ENCODE measurements at regions not wholly inside any gene's neighbourhood (a gene's known extent, or its start where the extent isn't known, plus 50 kb on each side); places are given as distances from the start of the nearest gene placed in this dataset.
"Not testable (repeated sequence)": the region's sequence is repeated elsewhere in the genome, so short reads cannot be mapped to it uniquely, and the experiment has no call there.

DNA sequence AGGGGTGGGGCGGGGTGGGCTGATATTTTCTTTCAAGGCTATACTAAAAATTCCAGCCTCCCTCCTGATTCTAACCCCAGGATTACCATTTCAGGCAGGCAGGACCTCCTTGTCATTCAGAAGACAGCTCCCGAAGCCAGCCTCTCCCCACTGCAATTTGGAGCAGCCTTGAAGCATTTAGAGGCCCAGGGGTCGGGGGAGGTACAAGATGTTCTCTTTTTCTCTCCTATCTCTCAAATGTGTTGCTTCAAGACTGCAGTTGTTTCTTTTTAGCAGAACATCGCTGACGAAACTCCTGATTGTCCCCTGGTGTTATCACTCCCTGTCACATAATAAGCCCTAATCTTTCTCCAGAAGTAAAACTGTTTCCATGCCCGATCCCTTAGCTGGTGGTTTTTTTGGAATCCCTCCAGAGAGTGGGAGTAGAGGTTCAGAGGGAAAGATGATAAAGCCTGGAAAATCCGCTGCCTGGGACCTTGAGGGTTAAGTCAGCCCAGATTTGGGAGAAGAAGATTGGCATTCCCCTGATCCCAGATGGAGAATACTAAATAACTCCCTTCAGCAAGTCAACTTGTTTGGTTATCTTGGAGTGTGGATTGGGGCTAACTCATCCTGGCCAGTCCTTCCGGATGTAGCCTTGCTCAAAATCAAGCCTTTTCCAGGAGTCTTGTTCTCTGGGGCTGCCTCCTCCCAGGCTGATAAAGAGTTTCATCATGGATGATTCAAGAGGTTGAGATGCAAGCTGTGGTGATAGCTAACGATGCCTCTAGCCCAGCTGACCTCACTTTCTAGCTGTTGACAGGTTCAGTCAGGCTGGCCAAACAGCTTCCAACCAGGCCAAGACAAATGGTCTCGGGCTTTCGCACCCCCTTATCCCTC is 71.3 kb downstream of the SOX9 start:
- H3K27me3 ChIP-seq (ENCODE audit: control insufficient read depth, insufficient read depth, low read length), result no peaks in the 10 kb centered on the region
- no peak overlapping the region for H3K9ac ChIP-seq (ENCODE audit: low read length)
- H3K4me3 ChIP-seq (ENCODE audit: low read length), result no peak overlapping the region
- H3K27ac ChIP-seq (ENCODE audit: low read depth, low read length), result no peak overlapping the region
- no peaks in the 10 kb centered on the region for H3K36me3 ChIP-seq (ENCODE audit: control insufficient read depth, insufficient read depth, low read length)
- H3K4me1 ChIP-seq (ENCODE audit: control insufficient read depth, insufficient read depth, low read length), result no peaks in the 10 kb centered on the region

DNA sequence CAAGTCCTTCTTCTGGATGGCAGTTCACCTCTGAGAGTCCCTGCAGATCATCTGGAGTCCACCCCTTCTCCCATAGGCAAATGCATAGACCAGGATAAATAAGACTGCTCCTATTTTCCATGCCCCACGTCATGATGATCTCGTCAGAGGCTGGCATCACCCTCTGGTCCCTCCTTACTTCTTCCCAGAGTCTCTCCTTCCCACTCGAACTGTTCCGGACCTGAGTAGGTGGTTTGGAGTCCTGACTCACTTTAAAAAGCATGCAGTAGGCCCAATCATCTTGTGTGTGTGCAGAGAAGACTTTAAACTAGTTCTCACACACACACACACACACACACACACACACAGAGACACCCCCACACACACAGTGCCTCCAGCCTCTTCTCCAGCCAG is 72.0 kb downstream of the SOX9 start:
- Histone ChIP-seq H3K4me3 (ENCODE audit: low read length) (no peak overlapping the region), H3K27me3 (ENCODE audit: control insufficient read depth, insufficient read depth, low read length) (no peaks in the 10 kb centered on the region), H3K4me1 (ENCODE audit: control insufficient read depth, insufficient read depth, low read length) (no peaks in the 10 kb centered on the region), H3K36me3 (ENCODE audit: control insufficient read depth, insufficient read depth, low read length) (no peaks in the 10 kb centered on the region), H3K27ac (ENCODE audit: low read depth, low read length) (no peak overlapping the region), H3K9ac (ENCODE audit: low read length) (no peak overlapping the region)

DNA sequence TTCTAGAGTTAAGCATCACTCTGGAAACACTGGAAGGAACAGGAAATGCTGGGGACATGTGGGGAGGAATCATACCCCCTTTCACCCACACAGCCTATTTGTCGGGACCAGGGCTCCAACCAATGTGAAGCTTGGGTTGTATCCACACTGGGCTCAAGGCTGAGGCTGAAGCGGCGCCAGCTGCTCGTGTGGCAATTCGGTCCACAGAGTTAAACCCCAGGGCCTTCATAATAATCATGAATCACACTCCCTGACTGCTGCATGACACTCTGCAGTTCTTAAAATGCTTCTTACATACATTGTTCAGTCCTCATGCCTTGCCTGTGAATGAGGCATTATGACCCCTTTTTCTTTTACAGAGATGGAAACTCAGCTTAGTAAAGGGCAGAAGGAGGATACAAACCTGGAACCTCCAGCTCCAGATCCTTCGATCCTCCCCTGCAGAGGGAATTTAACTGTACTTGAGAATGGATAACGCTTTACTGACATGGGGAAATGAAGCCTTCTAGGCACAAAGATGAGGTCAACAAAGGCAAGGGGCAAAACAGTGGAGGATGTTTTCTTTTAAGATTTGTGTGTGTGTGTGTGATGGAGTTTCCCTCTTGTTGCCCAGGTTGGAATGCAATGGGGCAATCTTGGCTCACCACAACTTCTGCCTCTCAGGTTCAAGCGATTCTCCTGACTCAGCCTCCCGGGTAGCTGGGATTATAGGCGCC is 72.7 kb downstream of the SOX9 start:
- no peaks in the 10 kb centered on the region for H3K4me1 ChIP-seq (ENCODE audit: control insufficient read depth, insufficient read depth, low read length)
- no peaks in the 10 kb centered on the region for H3K36me3 ChIP-seq (ENCODE audit: control insufficient read depth, insufficient read depth, low read length)
- no peak overlapping the region for H3K27ac ChIP-seq (ENCODE audit: low read depth, low read length)
- H3K4me3 ChIP-seq (ENCODE audit: low read length), result no peak overlapping the region
- H3K27me3 ChIP-seq (ENCODE audit: control insufficient read depth, insufficient read depth, low read length), result no peaks in the 10 kb centered on the region
- no peak overlapping the region for H3K9ac ChIP-seq (ENCODE audit: low read length)

DNA sequence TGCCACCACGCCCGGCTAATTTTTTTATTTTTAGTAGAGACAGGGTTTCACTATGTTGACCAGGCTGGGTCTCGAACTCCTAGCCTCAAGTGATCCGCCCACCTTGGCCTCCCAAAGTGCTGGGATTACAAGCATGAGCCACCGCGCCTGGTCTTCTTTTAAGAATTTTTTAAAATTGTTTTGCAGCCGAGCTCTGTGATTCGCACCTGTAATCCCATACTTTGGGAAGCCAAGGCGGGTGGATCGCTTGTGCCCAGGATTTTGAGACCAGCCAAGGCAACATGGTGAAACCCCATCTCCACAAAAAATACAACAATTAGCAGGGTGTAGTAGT is 73.3 kb downstream of the SOX9 start:
- H3K27ac ChIP-seq (ENCODE audit: low read depth, low read length); H3K4me3 ChIP-seq (ENCODE audit: low read length); H3K36me3 ChIP-seq (ENCODE audit: control insufficient read depth, insufficient read depth, low read length); H3K27me3 ChIP-seq (ENCODE audit: control insufficient read depth, insufficient read depth, low read length); H3K9ac ChIP-seq (ENCODE audit: low read length); H3K4me1 ChIP-seq (ENCODE audit: control insufficient read depth, insufficient read depth, low read length): not testable (repeated sequence)

DNA sequence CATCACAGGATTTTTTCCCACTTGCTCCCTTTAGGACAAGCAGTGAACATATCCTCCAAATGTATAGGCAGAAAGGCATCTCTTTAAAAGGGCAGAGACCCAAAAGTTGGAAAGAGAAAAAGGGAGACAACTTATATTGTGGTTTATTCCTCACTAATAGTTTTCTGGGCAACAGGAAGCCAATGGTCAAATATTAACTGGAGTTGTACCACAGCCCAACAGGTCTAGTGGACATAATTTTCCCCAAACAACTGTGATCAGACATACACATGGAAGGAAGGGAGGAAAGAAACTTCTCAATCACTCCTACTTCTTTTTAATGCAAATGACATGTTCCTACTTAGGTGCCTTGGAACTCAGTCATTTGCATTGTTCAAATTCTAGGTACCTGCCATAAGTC is 78.4 kb downstream of the SOX9 start:
- Histone ChIP-seq H3K27me3 (ENCODE audit: control insufficient read depth, insufficient read depth, low read length) (no peaks in the 10 kb centered on the region), H3K4me3 (ENCODE audit: low read length) (no peak overlapping the region), H3K36me3 (ENCODE audit: control insufficient read depth, insufficient read depth, low read length) (no peaks in the 10 kb centered on the region), H3K9ac (ENCODE audit: low read length) (no peak overlapping the region), H3K27ac (ENCODE audit: low read depth, low read length) (no peak overlapping the region), H3K4me1 (ENCODE audit: control insufficient read depth, insufficient read depth, low read length) (no peaks in the 10 kb centered on the region)

DNA sequence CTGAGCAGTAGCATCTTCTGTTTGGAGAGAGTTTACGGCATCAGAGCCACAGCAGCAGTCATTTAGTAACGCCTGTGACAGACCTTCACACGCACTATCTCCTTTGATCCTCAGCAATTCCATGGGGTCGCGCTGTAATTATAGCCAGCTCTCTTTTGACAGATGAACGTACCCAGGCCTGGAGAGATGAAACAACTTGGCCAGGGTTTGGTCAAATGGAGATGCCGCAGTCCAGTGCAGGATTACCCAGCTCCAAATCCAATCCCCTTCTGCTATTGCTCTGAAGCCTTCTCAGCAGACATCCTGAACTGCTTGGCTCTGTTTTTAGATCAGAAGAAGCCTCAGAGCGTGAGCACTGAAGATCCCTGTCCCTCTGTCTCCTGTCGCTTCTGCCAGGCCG is 83.9 kb downstream of the SOX9 start:
- H3K4me1 ChIP-seq (ENCODE audit: control insufficient read depth, insufficient read depth, low read length), result no peaks in the 10 kb centered on the region
- no peak overlapping the region for H3K27ac ChIP-seq (ENCODE audit: low read depth, low read length)
- no peak overlapping the region for H3K4me3 ChIP-seq (ENCODE audit: low read length)
- H3K36me3 ChIP-seq (ENCODE audit: control insufficient read depth, insufficient read depth, low read length), result no peaks in the 10 kb centered on the region
- H3K9ac ChIP-seq (ENCODE audit: low read length), result no peak overlapping the region
- no peaks in the 10 kb centered on the region for H3K27me3 ChIP-seq (ENCODE audit: control insufficient read depth, insufficient read depth, low read length)

DNA sequence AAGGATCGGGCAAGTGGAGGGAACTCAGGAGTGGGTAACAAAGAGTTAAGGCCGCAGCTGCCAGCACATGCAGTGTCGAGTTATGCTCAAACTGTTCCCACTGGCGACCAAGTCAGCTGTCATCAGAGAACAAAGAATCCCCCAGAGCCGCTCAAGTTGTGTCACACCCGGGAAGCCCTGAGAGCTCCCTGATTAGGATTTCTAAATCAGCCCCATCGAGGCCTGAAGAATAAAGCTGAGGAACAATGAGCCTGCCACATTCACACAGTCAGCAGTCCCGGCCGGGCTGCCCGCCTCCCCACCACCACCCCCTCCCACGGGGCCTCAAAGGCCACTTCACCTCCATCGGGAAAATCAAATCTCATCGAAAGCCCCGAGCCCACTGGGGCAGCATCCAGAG is 84.5 kb downstream of the SOX9 start:
- no peak overlapping the region for H3K9ac ChIP-seq (ENCODE audit: low read length)

DNA sequence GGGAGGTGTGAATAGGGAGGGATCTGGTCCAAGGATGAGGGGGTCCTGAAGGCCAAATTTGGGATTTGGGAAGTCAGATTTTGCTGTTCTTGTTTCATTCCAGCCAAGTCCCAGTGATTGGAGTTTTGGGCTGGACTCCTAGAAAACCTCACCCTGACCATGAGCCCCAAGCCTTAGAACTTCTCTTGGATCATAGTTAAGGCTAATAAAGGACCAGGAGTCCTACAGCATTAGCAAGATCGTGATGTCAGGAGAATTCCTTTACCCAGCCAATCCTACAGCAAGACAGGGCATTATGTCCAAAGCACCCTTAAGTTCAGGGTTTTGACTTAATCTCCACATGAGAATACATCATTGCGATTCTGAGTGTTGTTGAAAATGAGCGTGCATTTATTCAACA is 85.0 kb downstream of the SOX9 start:
- H3K4me3 ChIP-seq (ENCODE audit: low read length), result no peak overlapping the region

More for the DNA sequence above, 84.5 kb downstream of the SOX9 start:
- Histone ChIP-seq H3K4me1 (ENCODE audit: control insufficient read depth, insufficient read depth, low read length) (no peaks in the 10 kb centered on the region), H3K36me3 (ENCODE audit: control insufficient read depth, insufficient read depth, low read length) (no peaks in the 10 kb centered on the region), H3K4me3 (ENCODE audit: low read length) (no peak overlapping the region), H3K27me3 (ENCODE audit: control insufficient read depth, insufficient read depth, low read length) (no peaks in the 10 kb centered on the region), H3K27ac (ENCODE audit: low read depth, low read length) (no peak overlapping the region)

DNA sequence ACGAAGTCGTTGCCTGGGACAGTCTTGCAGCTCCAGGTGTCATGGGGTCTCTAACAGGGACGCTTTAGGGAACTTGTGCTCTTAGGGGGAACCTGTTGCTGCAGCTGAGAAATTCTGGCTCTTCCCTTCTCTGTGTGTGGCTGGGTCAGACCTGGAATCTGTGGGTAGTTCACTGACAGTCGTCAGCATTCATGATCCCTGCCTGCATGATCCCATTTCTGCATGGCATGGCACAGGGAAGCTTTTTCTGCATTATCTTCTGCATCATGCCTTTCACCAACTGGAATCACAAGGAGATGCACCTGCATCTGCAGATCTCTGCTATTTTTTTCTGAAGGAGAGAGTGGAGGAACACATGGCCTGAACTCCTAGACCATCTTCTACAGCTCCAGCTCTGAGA is 85.6 kb downstream of the SOX9 start:
- H3K4me3 ChIP-seq (ENCODE audit: low read length), result no peak overlapping the region
- no peak overlapping the region for H3K27ac ChIP-seq (ENCODE audit: low read depth, low read length)
- no peak overlapping the region for H3K9ac ChIP-seq (ENCODE audit: low read length)
- no peaks in the 10 kb centered on the region for H3K36me3 ChIP-seq (ENCODE audit: control insufficient read depth, insufficient read depth, low read length)
- H3K27me3 ChIP-seq (ENCODE audit: control insufficient read depth, insufficient read depth, low read length), result no peaks in the 10 kb centered on the region
- H3K4me1 ChIP-seq (ENCODE audit: control insufficient read depth, insufficient read depth, low read length), result no peaks in the 10 kb centered on the region

More for the DNA sequence above, 85.0 kb downstream of the SOX9 start:
- Histone ChIP-seq H3K36me3 (ENCODE audit: control insufficient read depth, insufficient read depth, low read length) (no peaks in the 10 kb centered on the region), H3K27ac (ENCODE audit: low read depth, low read length) (no peak overlapping the region), H3K27me3 (ENCODE audit: control insufficient read depth, insufficient read depth, low read length) (no peaks in the 10 kb centered on the region), H3K4me1 (ENCODE audit: control insufficient read depth, insufficient read depth, low read length) (no peaks in the 10 kb centered on the region), H3K9ac (ENCODE audit: low read length) (no peak overlapping the region)

DNA sequence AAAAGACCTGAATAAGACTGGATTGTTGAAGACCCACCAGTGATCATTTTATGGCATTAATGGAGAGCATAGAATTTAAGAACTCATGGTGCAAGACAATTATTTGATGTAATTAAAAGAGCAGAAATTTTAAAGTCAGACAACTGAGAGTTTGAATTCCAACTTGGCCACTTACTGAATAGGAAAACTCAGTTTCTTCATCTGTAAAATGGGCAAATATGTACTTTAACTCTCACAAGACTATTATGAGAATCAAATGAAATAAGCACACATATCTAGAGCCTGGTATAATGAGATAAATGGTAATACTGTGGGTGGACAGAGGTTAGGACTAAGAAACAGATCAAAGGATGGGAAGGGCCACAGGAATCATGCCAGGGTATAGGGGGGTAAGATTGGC is 88.0 kb downstream of the SOX9 start:
- H3K27me3 ChIP-seq (ENCODE audit: control insufficient read depth, insufficient read depth, low read length), result no peaks in the 10 kb centered on the region
- H3K9ac ChIP-seq (ENCODE audit: low read length), result no peak overlapping the region
- no peak overlapping the region for H3K4me3 ChIP-seq (ENCODE audit: low read length)
- no peak overlapping the region for H3K27ac ChIP-seq (ENCODE audit: low read depth, low read length)
- H3K4me1 ChIP-seq (ENCODE audit: control insufficient read depth, insufficient read depth, low read length), result no peaks in the 10 kb centered on the region
- no peaks in the 10 kb centered on the region for H3K36me3 ChIP-seq (ENCODE audit: control insufficient read depth, insufficient read depth, low read length)

DNA sequence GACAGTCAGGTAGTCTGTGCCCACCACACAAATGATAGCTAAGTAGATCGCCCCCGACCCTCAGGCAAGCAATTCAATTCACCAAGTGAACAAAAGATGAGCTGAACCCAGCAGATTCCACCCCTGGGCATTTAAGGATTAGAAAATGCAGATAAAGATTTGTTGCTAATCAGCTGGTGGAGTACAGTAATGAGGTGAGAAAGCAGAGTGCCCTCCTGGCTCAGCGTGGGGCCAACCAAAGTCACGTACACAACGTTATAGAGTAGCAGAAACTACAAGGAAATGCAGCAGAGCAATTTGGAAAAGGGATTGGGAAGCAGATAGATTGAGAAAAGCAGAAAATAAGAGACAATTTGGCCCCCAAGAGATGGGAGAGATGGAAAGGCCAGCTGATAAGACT is 91.2 kb downstream of the SOX9 start:
- H3K4me3 ChIP-seq (ENCODE audit: low read length), result no peak overlapping the region
- H3K27me3 ChIP-seq (ENCODE audit: control insufficient read depth, insufficient read depth, low read length), result no peaks in the 10 kb centered on the region
- H3K9ac ChIP-seq (ENCODE audit: low read length), result no peak overlapping the region
- H3K27ac ChIP-seq (ENCODE audit: low read depth, low read length), result no peak overlapping the region
- no peaks in the 10 kb centered on the region for H3K4me1 ChIP-seq (ENCODE audit: control insufficient read depth, insufficient read depth, low read length)
- no peaks in the 10 kb centered on the region for H3K36me3 ChIP-seq (ENCODE audit: control insufficient read depth, insufficient read depth, low read length)

DNA sequence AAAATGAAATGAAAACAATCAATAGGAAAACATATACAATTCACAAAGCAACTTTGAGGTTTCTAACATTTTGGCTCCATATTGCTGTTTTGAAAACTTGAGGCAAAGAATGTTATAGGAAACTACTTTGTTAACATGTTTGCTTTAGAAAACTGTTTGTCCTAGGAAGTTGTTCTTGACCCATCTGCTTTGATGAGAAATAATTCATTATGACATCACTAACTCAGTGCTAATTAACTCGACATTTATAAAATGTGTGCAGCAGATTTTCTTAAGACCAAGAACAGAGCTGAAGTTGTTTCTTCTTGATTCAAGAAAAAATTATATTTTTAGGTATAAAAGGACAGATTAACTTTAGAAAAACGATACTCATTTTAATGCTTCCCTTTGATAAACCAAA is 94.7 kb downstream of the SOX9 start:
- no peaks in the 10 kb centered on the region for H3K36me3 ChIP-seq (ENCODE audit: control insufficient read depth, insufficient read depth, low read length)

DNA sequence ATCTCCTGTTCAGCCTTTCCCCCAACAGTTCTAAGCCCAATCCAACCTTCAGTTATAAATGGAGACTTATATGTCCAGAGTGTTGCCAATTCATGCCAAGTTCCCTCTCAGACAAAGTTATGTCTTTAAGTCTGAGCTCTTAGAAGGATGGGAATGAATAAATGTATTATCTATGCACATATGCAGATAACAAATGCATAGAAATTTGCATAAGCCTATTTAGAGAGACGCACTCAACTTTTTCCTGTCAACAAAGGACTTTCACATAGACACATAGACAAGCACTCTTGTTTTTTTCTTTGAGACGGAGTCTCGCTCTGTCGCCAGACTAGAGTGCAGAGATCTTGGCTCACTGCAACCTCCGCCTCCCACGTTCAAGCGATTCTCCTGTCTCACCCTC is 95.1 kb downstream of the SOX9 start:
- Histone ChIP-seq H3K27ac (ENCODE audit: low read depth, low read length) (no peak overlapping the region), H3K27me3 (ENCODE audit: control insufficient read depth, insufficient read depth, low read length) (peaks cover 7% of the 10 kb centered on the region), H3K4me1 (ENCODE audit: control insufficient read depth, insufficient read depth, low read length) (no peaks in the 10 kb centered on the region), H3K4me3 (ENCODE audit: low read length) (no peak overlapping the region), H3K9ac (ENCODE audit: low read length) (no peak overlapping the region), H3K36me3 (ENCODE audit: control insufficient read depth, insufficient read depth, low read length) (no peaks in the 10 kb centered on the region)

More for the DNA sequence above, 94.7 kb downstream of the SOX9 start:
- Histone ChIP-seq H3K27me3 (ENCODE audit: control insufficient read depth, insufficient read depth, low read length) (peaks cover 7% of the 10 kb centered on the region), H3K4me1 (ENCODE audit: control insufficient read depth, insufficient read depth, low read length) (no peaks in the 10 kb centered on the region), H3K9ac (ENCODE audit: low read length) (no peak overlapping the region), H3K4me3 (ENCODE audit: low read length) (no peak overlapping the region), H3K27ac (ENCODE audit: low read depth, low read length) (no peak overlapping the region)

Data from rectal smooth muscle tissue (tissue), 1 donor.